GM23338 (cell line): ENCODE measurements at regions not wholly inside any gene's neighbourhood (a gene's known extent, or its start where the extent isn't known, plus 50 kb on each side); places are given as distances from the start of the nearest gene placed in this dataset.
"Not testable (repeated sequence)": the region's sequence is repeated elsewhere in the genome, so short reads cannot be mapped to it uniquely, and the experiment has no call there.

Experiments used
- ATAC-seq: fragments of 200-7000 bp; cut with Tn5 transposase; 3 replicates; pipeline ENCODE4 v1.9.1; 2020
- DNase-seq: peaks from one replicate; pipeline ENCODE4 v3.0.0-alpha.2; 2015; ENCODE audit warnings: low spot score
- H2AFZ ChIP-seq: fragments of 200-600 bp; sonication (generic); 2 replicates; pipeline ENCODE4 v1.8.0; 2016; ENCODE audit warnings: antibody characterized with exemption, mild to moderate bottlenecking, moderate library complexity
- H3F3A ChIP-seq: fragments of 200-600 bp; sonication (generic); replicated peaks from 2 replicates; pipeline ENCODE4 v1.8.0; 2017; ENCODE audit warnings: antibody characterized with exemption, mixed run types, low read depth
- H3K27ac ChIP-seq: fragments of 200-600 bp; sonication (generic); 2 replicates; pipeline ENCODE4 v1.6.1; 2016; ENCODE audit warnings: low read depth
- H3K27me3 ChIP-seq: fragments of 200-600 bp; sonication (generic); 2 replicates; pipeline ENCODE4 v1.8.0; 2016; ENCODE audit warnings: mild to moderate bottlenecking, mixed run types, moderate library complexity; ENCODE audit not compliant: insufficient read depth
- H3K36me3 ChIP-seq: fragments of 200-600 bp; sonication (generic); 2 replicates; pipeline ENCODE4 v1.8.0; 2016; ENCODE audit warnings: mild to moderate bottlenecking; ENCODE audit not compliant: insufficient read depth
- H3K4me1 ChIP-seq: fragments of 200-600 bp; sonication (generic); 2 replicates; pipeline ENCODE4 v1.8.0; 2016; ENCODE audit warnings: mild to moderate bottlenecking, moderate library complexity; ENCODE audit not compliant: insufficient read depth
- H3K4me2 ChIP-seq: fragments of 200-600 bp; sonication (generic); 2 replicates; pipeline ENCODE4 v1.7.1; 2017; ENCODE audit warnings: mixed run types
- H3K4me3 ChIP-seq: fragments of 200-600 bp; sonication (generic); 2 replicates; pipeline ENCODE4 v1.6.1; 2016; ENCODE audit warnings: mixed run types
- H3K79me2 ChIP-seq: fragments of 200-600 bp; sonication (generic); replicated peaks from 2 replicates; pipeline ENCODE4 v1.8.0; 2017; ENCODE audit warnings: mild to moderate bottlenecking; ENCODE audit not compliant: insufficient read depth
- H3K9me2 ChIP-seq: fragments of 200-600 bp; sonication (generic); 2 replicates; pipeline ENCODE4 v1.8.0; 2017; ENCODE audit not compliant: insufficient read depth
- H4K20me1 ChIP-seq: fragments of 200-600 bp; sonication (generic); replicated peaks from 2 replicates; pipeline ENCODE4 v1.8.0; 2017; ENCODE audit warnings: mild to moderate bottlenecking; ENCODE audit not compliant: insufficient read depth
- H3K27ac Mint-ChIP-seq: 2 replicates; pipeline ENCODE4 v1.8.0; 2020; ENCODE audit warnings: inconsistent platforms, mild to moderate bottlenecking, moderate library complexity, mixed read lengths
- H3K27me3 Mint-ChIP-seq: 3 replicates; pipeline ENCODE4 v1.8.0; 2022; ENCODE audit warnings: low read depth, mild to moderate bottlenecking, moderate library complexity, mixed read lengths, inconsistent platforms; ENCODE audit not compliant: insufficient read depth, poor library complexity
- H3K36me3 Mint-ChIP-seq: 3 replicates; pipeline ENCODE4 v1.8.0; 2021; ENCODE audit warnings: low read depth, mild to moderate bottlenecking, inconsistent platforms, moderate library complexity, mixed read lengths
- H3K4me1 Mint-ChIP-seq: 3 replicates; pipeline ENCODE4 v1.8.0; 2020; ENCODE audit warnings: mild to moderate bottlenecking, inconsistent platforms, mixed read lengths
- H3K4me3 Mint-ChIP-seq: 3 replicates; pipeline ENCODE4 v1.8.0; 2021; ENCODE audit warnings: moderate library complexity, mild to moderate bottlenecking, inconsistent platforms, mixed read lengths
- H3K9me3 Mint-ChIP-seq: 3 replicates; pipeline ENCODE4 v1.8.0; 2020; ENCODE audit warnings: moderate library complexity, mild to moderate bottlenecking, inconsistent platforms, mixed read lengths
- EZH2 ChIP-seq: fragments of 200-600 bp; sonication (generic); IDR thresholded peaks from one replicate; pipeline ENCODE4 v1.8.0; 2017; ENCODE audit warnings: antibody characterized with exemption, mild to moderate bottlenecking, low read depth; ENCODE audit not compliant: unreplicated experiment

DNA sequence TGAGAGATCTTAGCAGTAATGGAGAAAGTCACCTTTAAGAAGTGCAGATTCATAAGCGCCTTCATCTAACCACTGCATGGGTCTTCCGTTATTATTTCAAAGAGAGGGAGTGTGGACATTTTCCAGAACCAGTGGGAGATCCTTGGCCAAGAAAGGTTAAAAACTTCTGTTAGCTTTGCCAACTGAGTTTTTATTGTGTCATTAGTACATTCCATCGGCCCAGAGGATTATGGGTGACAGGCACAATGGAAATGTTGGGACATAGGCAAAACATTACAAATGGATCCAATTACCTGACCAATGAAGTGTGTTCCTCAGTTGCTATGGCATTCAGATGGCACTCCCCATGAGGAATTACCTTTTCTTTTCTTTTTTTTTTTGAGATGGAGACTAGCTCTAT lies 115.5 kb downstream of the PPIAL4G start:
- Histone ChIP-seq H3K4me3 (no peak overlapping the region), H3K9me2 (no peaks in the 10 kb centered on the region), H3K36me3 (no peaks in the 10 kb centered on the region), H3K27ac (no peak overlapping the region), H2AFZ (no peak overlapping the region), H3K4me1 (peaks cover 5% of the 10 kb centered on the region; the same call in 1 of the 2 replicates), H3K79me2 (no peaks in the 10 kb centered on the region), H3K4me2 (no peak overlapping the region), H4K20me1 (no peaks in the 10 kb centered on the region), H3F3A (no peaks in the 10 kb centered on the region), H3K27me3 (peaks cover 9% of the 10 kb centered on the region; the same call in 1 of the 2 replicates)
- H3K36me3 Mint-ChIP-seq: no peaks in the 10 kb centered on the region
- no peak overlapping the region for H3K4me3 Mint-ChIP-seq
- ATAC-seq (no peak), DNase-seq (no peak)
- H3K4me1 Mint-ChIP-seq: peaks cover 6% of the 10 kb centered on the region
- H3K27ac Mint-ChIP-seq: no peak overlapping the region
- H3K9me3 Mint-ChIP-seq: no peaks in the 10 kb centered on the region; the same call in 2 of the 3 replicates
- H3K27me3 Mint-ChIP-seq: peaks cover 3% of the 10 kb centered on the region
- no peak for TF ChIP-seq EZH2

DNA sequence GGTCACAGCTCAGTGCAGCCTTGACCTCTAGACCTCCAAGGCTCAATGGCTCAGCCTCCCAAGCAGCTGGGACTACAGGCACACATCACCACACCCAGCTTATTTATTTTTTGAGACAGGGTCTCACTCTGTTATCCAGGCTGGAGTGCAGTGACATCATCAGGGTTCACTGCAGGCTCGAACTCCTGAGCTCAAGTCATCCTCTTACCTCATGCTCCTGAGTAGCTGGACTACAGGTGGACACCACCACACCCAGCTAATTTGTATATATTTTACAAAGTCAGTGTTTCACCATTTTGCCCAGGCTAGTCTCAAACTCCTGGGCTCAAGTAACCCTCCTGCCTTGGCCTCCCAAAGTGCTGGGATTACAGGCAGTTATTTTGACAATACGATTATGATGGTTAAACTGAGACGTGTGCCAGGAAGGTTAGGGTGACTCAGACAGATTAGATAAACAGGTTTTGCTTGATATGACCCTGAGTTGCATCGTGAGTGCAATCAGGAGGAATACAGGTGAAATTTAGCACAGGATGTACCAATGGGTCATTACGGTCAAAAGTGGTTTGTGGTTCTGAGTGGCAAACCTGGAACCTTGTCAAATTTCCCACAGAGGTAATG lies 116.9 kb downstream of the PPIAL4G start:
- not testable (repeated sequence) for H3K27ac ChIP-seq, ATAC-seq, H3K4me2 ChIP-seq, DNase-seq, H3K36me3 ChIP-seq, H3K9me3 Mint-ChIP-seq, H2AFZ ChIP-seq, H4K20me1 ChIP-seq, H3K4me3 Mint-ChIP-seq, H3K4me1 ChIP-seq, H3K9me2 ChIP-seq, H3K36me3 Mint-ChIP-seq, H3K4me1 Mint-ChIP-seq, H3K27ac Mint-ChIP-seq, H3K4me3 ChIP-seq, H3K79me2 ChIP-seq, H3F3A ChIP-seq
- H3K27me3 ChIP-seq: peaks cover 16% of the 10 kb centered on the region
- peaks cover 17% of the 10 kb centered on the region for H3K27me3 Mint-ChIP-seq

DNA sequence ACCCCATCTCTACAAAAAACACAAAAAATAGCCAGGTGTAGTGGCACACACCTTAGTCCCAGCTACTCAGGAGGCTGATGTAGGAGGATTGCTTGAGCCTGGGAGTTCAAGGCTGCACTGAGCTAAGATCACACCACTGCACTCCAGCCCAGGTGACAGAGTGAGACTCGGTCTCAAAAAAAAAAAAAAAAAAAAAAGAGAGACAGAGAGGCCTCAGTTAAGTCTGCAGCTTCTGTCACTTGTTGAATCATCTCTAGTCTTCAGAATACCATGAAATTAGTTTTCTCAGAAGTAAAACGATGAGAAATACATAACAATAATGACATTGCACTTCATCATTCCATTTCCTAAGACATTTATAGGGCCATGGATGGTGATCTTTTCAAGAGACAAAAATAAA lies 118.0 kb downstream of the PPIAL4G start:
- not testable (repeated sequence) for H3K9me3 Mint-ChIP-seq, H4K20me1 ChIP-seq, H3F3A ChIP-seq, H3K4me1 Mint-ChIP-seq, H3K36me3 Mint-ChIP-seq, ATAC-seq, H3K27ac Mint-ChIP-seq, H3K4me3 Mint-ChIP-seq, H3K4me1 ChIP-seq, H3K4me2 ChIP-seq, H3K9me2 ChIP-seq, DNase-seq, H3K79me2 ChIP-seq, H3K4me3 ChIP-seq, H3K36me3 ChIP-seq, H3K27ac ChIP-seq
- H3K27me3 ChIP-seq: peaks cover 27% of the 10 kb centered on the region
- H3K27me3 Mint-ChIP-seq: peaks cover 23% of the 10 kb centered on the region
- H2AFZ ChIP-seq: peak overlapping the region; percentile 80; the same call in 1 of the 2 replicates

DNA sequence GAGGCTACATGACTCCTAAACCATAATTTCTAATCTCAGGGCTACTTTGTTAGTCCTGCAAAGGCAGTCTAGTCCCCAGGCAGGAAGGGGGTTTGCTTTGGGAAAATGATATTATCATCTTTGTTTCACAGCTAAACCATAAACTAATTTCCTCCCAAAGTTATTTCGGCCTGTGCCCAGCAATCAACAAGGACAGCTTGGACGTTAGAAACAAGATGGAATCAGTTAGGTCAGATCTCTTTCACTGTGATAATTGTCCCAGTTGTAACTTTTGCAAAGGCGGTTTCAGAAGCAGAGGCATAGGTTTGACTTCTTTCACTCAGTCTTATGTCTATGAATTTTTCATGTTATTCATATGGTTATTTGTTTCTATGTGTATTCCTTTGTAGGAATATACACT lies 119.1 kb downstream of the PPIAL4G start:
- H3K4me1 Mint-ChIP-seq, DNase-seq, H3K4me1 ChIP-seq, H3K36me3 ChIP-seq, H3K4me3 ChIP-seq, H3K79me2 ChIP-seq, H3F3A ChIP-seq, H3K27ac ChIP-seq, ATAC-seq, H4K20me1 ChIP-seq, H2AFZ ChIP-seq, H3K4me3 Mint-ChIP-seq, H3K27ac Mint-ChIP-seq, H3K9me3 Mint-ChIP-seq, H3K4me2 ChIP-seq, H3K36me3 Mint-ChIP-seq, H3K9me2 ChIP-seq: not testable (repeated sequence)
- peaks cover 23% of the 10 kb centered on the region for H3K27me3 Mint-ChIP-seq
- peaks cover 38% of the 10 kb centered on the region for H3K27me3 ChIP-seq
